COLO668 (cell line): ENCODE measurements at regions not wholly inside any gene's neighbourhood (a gene's known extent, or its start where the extent isn't known, plus 50 kb on each side); places are given as distances from the start of the nearest gene placed in this dataset.
"Not testable (repeated sequence)": the region's sequence is repeated elsewhere in the genome, so short reads cannot be mapped to it uniquely, and the experiment has no call there.

Source experiments
- DNase-seq: peaks from one replicate; lab custom pipeline; 2025; ENCODE audit not compliant: unreplicated experiment; lab: John Stamatoyannopoulos, UW

- peak; percentile 94 for DNase-seq
Measured at GRCh38 chr1:10867138-10867721, 70.8 kb upstream of the CASZ1 start.

GRCh38 chr1:10867914-10868598 lies 71.6 kb upstream of the CASZ1 start:
- peak; percentile 53 for DNase-seq

- DNase-seq: no peak
Measured at GRCh38 chr1:10868599-10868965, 72.1 kb upstream of the CASZ1 start.

- DNase-seq: no peak
Measured at GRCh38 chr1:10869933-10870332, 73.5 kb upstream of the CASZ1 start.

GRCh38 chr1:10870493-10871096 lies 74.1 kb upstream of the CASZ1 start:
- no peak for DNase-seq

- no peak for DNase-seq
Measured at GRCh38 chr1:10873189-10873588, 76.7 kb upstream of the CASZ1 start.

- DNase-seq: no peak
Measured at GRCh38 chr1:10874351-10874750, 77.9 kb upstream of the CASZ1 start.

GRCh38 chr1:10877894-10878293 lies 81.4 kb upstream of the CASZ1 start:
- DNase-seq: no peak

- DNase-seq: no peak
Measured at GRCh38 chr1:10878469-10878868, 82.0 kb upstream of the CASZ1 start.

- DNase-seq: no peak
Measured at GRCh38 chr1:10880063-10880462, 83.6 kb upstream of the CASZ1 start.

- DNase-seq: no peak
Measured at GRCh38 chr1:10881046-10881445, 84.6 kb upstream of the CASZ1 start.

GRCh38 chr1:10882069-10882468 lies 85.6 kb upstream of the CASZ1 start:
- DNase-seq: no peak

- DNase-seq: not testable (repeated sequence)
Measured at GRCh38 chr1:10887032-10887431, 90.6 kb upstream of the CASZ1 start.

- DNase-seq: no peak
Measured at GRCh38 chr1:10888291-10888690, 91.8 kb upstream of the CASZ1 start.

GRCh38 chr1:10888791-10889649 lies 92.6 kb upstream of the CASZ1 start:
- no peak for DNase-seq

GRCh38 chr1:10889650-10890353 lies 93.4 kb upstream of the CASZ1 start:
- no peak for DNase-seq

- DNase-seq: no peak
Measured at GRCh38 chr1:10890491-10891071, 94.1 kb upstream of the CASZ1 start.

- no peak for DNase-seq
Measured at GRCh38 chr1:10891091-10891490, 94.6 kb upstream of the CASZ1 start.

GRCh38 chr1:10892138-10893065 lies 96.0 kb upstream of the CASZ1 start:
- no peak for DNase-seq

- DNase-seq: no peak
Measured at GRCh38 chr1:10895621-10896020, 99.2 kb upstream of the CASZ1 start.
